GM21360 (cell line): ENCODE measurements at regions not wholly inside any gene's neighbourhood (a gene's known extent, or its start where the extent isn't known, plus 50 kb on each side); places are given as distances from the start of the nearest gene placed in this dataset.
"Not testable (repeated sequence)": the region's sequence is repeated elsewhere in the genome, so short reads cannot be mapped to it uniquely, and the experiment has no call there.

ENCODE experiments used
- ATAC-seq: cut with Tn5 transposase; IDR thresholded peaks from one replicate; pipeline ENCODE4 v1.9.1; 2021; ENCODE audit warnings: mild to moderate bottlenecking, moderate library complexity; ENCODE audit not compliant: unreplicated experiment

GRCh38 chr9:7626571-7627029 is 173.0 kb downstream of the DMAC1 start:
- not testable (repeated sequence) for ATAC-seq

- no peak for ATAC-seq
Observed at GRCh38 chr9:7622481-7622880, 177.1 kb downstream of the DMAC1 start.

DNA sequence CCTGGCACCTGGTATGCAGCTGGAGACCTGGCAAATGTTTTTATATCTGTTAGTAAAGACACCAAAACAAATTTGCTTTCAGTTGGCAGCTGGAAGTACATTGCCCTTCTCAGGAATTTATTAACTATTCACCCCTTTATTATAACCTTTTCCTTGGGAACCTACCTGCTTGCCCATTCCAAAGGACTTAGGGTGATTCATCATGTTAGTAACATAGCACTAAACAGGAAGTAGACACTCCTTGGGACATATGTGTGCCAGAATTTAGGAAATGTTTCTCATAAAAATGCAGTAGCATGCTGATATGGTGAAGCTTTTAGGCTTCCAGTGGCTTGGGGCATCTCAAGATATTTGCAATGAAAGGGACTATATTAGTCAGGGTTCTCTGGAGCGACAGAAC is 184.2 kb downstream of the DMAC1 start:
- ATAC-seq: no peak

- no peak for ATAC-seq
Observed at GRCh38 chr9:7613931-7614330, 185.6 kb downstream of the DMAC1 start.

DNA sequence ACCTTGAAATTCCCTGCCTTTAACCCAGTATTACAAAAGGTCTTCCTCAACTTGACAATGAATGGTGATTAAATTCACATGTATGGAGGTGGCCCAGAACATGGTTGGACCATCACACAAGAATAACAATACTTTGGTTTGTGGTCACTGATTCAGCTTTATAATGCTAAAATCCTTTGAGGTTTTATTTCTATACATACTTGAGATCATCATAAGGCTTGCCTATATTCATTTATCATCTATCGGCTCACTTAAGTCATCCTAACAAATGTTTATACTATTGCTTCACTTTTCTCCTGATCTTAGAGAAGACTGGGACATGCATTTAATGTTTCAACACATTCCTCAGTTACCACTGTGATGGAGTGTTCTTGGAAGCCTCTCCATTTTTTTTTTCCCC is 191.3 kb downstream of the DMAC1 start:
- no peak for ATAC-seq

DNA sequence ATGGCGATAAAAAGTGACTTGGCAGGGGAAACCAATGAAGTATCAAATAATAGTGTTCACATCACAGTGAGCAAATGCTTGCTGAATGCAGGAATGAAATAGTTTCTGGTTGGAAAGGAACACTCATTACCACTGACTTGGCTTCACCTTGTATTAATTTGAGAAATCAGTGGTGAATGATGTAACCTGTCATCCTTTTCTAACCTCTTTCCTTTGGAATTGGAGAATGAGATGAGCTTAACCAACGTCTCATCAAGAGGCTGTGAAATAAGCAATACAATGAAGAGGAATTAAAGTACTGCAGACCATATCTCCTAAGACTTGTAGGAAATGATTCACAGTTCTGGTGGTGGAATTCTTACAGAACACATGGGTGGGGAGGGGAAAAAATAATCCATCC is 192.2 kb downstream of the DMAC1 start:
- no peak for ATAC-seq

GRCh38 chr9:7606591-7606990 is 193.0 kb downstream of the DMAC1 start:
- no peak for ATAC-seq

DNA sequence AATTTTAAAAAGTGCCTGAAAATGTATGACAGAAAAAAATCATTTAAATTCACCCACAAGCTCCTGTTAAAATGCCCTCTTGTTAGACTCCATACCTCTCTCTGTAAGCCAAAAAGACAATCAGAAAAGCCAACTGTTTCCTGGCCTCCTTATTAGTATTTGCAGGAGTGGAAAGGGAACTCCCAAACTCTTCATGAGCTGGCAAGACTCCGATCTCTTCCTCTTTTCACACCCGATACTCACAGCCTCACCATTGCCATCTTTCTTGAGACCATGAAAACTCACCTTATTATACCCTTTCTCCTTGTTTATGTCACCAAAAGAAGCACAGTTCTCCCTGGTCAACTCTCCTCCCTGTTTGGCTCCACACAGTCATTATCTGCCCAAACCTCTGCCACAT is 197.8 kb downstream of the DMAC1 start:
- ATAC-seq: no peak

DNA sequence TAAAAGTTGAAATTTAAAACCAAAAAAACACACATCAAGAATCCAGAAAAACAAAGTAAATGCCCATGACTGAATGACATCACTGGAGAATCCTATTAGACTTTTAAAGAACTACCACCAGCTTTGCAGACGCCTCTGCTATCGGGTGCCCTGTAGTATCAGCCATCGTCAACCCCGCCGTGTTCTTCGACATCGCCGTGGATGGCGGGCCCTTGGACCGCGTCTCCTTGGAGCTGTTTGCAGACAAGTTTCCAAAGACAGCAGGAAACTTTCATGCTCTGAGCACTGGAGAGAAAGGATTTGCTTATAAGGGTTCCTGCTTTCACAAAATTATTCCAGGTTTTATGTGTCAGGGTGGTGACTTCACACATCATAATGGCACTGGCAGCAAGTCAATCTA is 201.9 kb downstream of the DMAC1 start:
- ATAC-seq: no peak

DNA sequence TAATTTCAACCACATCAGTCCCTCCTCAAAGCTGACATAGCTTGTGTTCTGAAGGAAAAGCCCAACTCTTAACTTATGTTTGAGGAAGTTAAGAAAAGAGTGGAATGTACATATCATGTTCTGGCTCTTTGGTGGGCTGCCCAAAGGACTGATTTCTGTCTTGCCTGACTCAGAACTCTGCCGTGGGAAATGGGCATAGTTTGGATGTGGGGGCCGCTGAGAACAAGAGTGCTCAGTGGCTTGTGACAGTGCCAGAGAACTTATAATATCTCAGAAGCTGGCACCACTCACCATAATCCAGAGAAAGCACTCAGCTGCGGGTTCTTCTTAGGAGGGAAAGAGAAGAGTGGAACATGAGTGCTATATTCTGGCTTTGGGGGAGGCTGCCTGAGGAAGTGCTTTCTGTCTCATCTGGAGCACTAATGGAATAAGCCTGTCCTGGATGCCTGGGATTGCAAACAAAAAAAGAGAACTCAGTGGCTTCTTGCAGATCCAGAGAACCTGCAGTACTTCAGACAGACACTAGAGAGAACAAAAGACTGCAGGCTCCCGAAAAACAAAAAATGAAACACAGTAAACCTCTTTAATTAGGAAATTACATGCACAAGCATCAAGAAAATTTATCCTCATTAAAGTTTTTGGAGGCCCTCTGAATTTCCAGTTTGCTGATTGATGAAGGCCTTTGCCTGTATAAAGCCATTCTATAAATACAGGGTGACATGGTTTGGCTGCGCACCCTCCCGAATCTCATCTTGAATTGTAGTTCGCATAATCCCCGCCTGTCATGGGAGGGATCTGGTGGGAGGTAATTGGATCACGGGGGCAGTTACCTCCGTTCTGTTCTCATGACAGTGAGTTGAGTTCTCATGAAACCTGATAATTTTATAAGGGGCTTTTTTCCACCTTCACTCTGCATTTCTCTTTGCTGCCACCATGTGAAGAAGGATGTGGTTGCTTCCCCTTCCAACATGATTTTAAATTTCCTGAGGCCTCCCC is 207.0 kb downstream of the DMAC1 start:
- no peak for ATAC-seq

- no peak for ATAC-seq
Observed at GRCh38 chr9:7591501-7591900, 208.1 kb downstream of the DMAC1 start.

- no peak for ATAC-seq
Observed at GRCh38 chr9:7580568-7580967, 219.0 kb downstream of the DMAC1 start.

GRCh38 chr9:7579351-7579750 is 220.2 kb downstream of the DMAC1 start:
- no peak for ATAC-seq

- no peak for ATAC-seq
Observed at GRCh38 chr9:7578951-7579350, 220.6 kb downstream of the DMAC1 start.

DNA sequence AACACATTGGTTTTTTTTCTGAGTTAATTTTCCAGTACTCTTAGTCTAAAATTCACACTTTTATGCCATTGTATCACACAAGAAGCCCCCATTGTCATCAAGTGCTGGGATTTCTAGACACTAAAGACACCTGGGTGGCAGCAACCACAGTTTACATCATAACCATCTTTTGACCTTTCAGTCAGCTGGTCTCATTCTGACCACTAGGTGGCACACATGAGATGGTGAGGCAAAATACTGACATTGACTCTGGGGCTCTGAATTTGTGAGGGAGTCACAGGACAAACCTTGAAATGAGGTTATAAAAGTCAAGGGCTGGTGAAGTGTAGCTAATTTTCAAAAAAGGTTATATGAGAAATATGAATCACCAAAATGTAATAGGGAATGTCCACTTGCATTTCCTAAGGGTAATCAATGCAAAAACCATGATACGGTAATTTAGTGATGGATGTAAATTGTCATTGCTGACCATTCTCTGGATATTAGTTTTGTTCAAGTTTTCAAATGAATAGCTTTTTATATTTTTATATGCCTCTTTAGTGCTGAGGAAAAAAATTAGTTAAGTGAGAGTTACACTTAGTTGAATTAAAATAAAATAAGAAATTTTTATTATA is 229.4 kb downstream of the DMAC1 start:
- ATAC-seq: peak; percentile 92

DNA sequence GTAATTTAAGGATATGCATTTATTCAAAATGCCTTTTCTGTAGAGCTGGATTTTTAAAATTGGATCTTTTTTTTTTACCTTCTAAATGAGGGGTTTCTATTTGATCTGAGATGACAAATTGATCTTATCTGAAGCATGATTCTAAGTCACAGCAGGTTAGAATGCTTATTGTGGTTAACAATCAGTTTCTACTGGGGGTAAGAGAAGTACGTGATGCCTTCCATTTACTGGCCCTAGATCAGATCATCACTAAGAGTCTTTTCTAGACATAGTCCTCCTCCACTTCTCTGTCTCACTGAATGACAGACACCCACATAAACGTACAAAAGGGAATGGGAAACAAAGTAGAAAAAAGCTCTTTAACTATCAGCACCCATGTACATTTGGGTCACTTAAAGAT is 231.9 kb downstream of the DMAC1 start:
- ATAC-seq: no peak

DNA sequence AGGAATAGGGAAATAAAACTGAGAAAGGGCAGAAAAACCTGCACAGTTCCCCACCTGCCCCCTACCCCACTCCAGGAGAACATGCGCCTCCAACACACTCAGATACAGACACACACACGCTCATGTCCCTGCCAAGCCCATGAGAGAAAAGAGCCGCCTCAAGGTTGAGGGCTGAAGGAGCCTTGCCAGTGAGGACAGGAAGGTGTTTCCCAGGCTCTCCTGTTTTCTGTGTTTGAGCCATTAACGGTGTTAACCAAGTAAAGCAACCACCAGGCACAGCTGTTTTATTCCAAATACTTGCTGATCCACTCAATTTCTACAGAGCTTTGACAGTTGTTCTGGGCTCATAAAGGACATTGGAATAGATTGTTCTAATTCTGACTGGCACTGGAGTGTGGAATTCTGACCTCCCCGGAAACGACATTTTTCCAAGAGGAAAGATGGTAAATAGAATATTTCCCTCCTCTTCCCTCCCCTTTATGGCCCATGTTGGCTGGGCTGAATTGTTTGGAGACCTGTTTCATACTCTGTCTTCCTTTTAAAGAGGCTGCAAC is 238.0 kb downstream of the DMAC1 start:
- ATAC-seq: no peak

DNA sequence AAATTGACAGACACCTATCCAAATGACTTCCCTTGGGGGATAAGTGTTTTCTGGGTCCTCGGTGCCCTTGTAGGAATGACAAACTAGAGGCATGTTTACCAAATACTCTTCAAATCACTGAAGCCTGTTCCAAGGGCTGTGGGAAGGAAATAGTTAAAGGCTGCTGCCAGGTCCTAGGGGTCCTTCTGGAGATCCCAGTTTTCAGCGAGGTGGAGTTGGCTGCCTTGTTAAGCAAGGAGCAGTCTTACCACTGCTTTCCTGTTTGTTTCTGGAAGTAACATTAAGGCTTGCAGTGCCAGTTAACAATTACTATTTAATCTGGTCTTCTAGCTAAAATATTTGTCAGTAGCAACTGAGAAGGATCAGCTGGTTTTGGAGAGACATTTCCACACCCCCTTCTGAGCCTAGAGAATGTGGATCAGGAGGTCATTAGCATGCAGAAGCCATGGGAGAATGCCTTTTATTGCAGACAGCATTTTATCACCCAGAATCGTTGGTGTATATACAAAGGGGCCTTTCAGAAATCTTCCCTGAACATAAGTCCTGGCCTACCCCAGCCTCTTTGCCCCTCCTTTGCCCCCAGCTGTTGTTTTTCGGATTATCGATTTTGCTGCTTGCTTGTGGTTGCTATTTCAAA is 238.8 kb downstream of the DMAC1 start:
- ATAC-seq: no peak

GRCh38 chr9:7554699-7555098 is 244.9 kb downstream of the DMAC1 start:
- ATAC-seq: no peak

- not testable (repeated sequence) for ATAC-seq
Observed at GRCh38 chr9:7552706-7553105, 246.9 kb downstream of the DMAC1 start.

DNA sequence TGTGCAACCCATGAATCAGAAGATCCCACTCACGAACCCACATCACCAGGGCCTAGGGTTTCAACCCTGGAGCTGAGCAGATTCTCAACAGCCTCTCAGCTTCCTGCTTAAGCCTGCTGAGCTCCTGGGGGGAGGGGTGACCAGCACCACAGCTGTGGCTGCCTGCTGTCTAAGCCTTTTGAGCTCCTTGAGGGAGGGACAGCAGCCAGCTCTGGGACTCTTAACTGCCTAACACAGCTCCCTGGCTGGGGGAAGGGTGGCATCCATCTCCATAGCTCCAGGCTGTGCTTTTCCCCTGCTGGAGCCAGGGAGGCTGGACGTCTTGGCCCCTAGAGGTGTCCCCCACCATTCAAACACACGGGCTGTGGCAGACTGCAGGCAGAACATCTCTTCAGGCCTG is 250.3 kb downstream of the DMAC1 start:
- no peak for ATAC-seq
